HG03521 (cell line): ENCODE measurements at regions not wholly inside any gene's neighbourhood (a gene's known extent, or its start where the extent isn't known, plus 50 kb on each side); places are given as distances from the start of the nearest gene placed in this dataset.
"Not testable (repeated sequence)": the region's sequence is repeated elsewhere in the genome, so short reads cannot be mapped to it uniquely, and the experiment has no call there.

Experiments used
- ATAC-seq: cut with Tn5 transposase; IDR thresholded peaks from one replicate; pipeline ENCODE4 v1.9.1; 2021; ENCODE audit warnings: mild to moderate bottlenecking, moderate library complexity; ENCODE audit not compliant: unreplicated experiment

DNA sequence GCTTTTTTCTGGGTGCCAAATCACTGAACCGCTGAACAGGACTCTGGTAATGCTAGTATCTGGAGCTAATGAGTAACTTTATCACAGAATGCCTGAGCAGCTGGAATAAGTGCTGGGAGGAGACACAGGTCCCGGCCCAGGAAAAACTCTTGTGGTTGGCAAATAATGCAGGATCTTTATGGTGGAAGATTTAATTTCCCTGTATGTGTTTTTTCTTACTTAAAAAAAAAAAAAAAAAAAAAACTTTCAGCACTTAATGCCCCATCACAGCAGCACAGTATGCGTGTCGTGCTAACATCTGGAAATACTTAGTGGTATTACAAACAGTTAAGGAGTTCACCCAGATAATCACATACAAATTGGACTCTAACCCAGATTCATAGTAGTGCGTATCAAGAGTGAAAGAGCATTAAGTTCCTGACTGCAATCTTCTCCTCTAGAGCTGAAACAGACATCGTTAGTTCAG lies 220.7 kb downstream of the TOMM20 start:
- ATAC-seq: no peak

- no peak for ATAC-seq
Measured at GRCh38 chr1:234907208-234907939, 221.3 kb downstream of the TOMM20 start.

DNA sequence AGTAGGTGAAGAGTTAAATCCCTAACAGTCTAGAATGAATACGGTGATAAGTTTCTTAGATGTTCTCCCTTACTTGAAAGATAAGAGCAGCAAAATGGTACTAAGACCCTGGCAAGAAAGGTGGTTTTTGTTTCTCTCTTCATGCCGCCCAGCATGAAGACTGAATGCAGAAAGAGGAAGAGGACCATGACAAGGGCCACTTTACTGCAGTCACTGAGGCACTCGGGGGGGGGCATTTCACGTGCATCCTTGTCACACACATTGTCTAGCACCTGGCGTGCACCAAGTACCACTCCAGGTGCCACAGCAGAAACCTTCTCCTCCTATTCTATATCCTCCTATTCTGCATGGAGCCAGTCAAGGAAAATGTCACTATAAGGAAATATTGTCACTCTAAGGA lies 222.0 kb downstream of the TOMM20 start:
- no peak for ATAC-seq

DNA sequence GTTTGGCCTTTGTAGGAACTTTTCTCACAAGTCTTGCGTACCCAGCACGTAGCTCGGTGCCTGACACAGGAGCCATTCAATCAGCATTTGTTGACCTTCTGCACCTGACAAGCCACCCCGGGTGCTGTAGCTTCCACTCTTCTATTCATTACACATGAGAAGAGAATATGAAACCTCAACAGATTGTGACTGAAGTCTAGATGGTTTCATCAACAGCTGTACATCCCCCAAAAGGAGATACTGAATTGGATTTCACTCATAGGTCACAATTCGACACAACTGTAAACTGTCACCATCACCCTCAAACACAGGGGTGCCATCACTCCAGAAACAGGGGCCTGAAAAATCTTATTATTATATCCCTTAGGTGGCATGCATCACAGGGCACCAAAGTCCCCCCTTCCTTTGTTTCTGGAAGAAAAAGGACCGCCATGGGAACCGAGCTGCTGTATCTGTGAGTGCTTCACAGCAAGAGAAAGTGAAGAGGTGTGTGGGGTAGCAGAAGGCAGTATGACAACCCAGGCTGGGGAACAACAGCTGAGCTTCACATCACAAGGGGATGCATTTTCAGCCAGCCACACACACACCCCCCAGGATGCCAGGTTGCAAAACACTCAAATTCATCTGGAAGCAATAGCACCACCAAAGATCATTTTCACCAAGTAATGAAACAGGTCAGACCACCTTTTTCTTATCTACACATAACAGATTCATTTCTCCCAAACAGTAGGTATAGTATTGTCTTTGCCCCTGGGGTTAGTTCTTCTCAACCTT lies 225.7 kb downstream of the TOMM20 start:
- no peak for ATAC-seq

DNA sequence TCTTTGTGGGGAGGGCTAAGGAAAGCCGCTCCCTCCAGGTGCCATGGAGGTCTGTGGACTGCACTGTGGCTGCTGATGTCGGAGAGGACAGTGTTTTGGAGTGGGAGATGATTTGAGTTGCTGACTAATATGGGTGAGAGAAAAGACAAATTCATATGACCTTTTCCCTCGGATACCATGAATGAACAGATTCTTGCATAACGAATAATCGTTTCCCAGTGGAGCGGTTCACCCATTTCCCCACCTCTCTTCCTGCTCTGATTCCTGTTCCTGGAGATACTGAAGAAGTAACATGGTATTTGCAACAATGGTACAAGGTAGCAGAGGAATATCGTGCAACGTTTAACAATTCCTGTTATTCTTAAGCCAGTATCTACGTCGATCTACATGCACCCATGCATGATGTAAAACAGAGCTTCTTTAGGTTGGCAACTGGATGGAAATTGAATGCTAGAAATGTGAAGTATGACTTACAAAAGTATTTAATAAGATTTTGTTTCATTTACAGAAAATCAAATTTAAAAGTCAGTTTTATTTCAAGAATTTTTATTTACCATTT lies 227.1 kb downstream of the TOMM20 start:
- ATAC-seq: no peak

DNA sequence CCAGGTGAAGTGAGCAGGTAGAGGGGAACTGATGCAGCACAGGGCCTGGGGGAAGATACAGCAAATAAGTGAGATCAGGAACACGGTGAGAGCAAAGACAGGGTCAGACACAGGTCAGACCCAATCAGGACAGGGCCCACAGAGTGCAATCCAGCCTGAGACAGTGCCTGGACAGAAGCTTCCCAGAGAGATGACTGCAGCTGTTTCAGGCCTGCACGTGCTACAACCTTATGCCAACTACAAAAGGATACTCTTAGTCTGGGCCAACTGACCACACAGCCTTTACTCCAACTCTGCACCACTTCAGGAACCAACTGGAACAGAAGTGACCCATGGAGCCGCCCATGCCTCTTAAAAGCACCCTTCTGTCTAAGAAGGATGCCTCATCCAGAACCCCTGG lies 228.0 kb downstream of the TOMM20 start:
- ATAC-seq: no peak

GRCh38 chr1:234899730-234900072 lies 228.9 kb downstream of the TOMM20 start:
- ATAC-seq: no peak

DNA sequence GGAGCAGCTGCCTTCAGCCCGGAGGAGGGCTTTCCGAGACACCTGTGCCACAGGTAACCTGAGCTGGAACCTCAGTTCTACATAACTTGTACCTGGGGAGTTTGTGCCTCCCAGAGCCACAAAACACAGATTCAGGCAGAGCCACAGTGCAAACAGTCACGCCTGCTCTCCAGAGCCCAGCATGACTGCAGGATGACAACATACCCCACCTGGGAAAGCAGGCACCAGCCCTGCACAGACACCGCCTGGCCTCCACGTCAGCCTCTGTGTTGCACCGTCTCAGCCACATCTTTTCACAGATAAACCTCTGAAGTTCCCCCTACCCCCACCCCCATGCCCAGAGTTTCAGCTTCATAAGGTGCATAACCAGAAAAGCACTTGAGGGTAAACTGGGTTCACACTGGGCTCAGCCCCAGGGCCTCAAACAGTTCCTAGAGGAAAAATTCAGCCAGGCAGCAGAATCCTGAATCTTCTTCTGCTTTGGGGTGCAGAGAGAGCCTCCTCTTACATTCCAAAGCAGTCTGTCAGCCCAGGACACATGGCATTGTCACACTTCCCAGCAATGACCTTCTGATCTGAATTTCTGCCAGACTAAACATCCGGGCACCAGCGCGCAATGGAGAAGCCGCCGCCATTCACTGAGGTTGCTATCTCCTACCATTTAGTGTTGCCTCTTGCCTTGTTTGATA lies 229.5 kb downstream of the TOMM20 start:
- ATAC-seq: no peak

DNA sequence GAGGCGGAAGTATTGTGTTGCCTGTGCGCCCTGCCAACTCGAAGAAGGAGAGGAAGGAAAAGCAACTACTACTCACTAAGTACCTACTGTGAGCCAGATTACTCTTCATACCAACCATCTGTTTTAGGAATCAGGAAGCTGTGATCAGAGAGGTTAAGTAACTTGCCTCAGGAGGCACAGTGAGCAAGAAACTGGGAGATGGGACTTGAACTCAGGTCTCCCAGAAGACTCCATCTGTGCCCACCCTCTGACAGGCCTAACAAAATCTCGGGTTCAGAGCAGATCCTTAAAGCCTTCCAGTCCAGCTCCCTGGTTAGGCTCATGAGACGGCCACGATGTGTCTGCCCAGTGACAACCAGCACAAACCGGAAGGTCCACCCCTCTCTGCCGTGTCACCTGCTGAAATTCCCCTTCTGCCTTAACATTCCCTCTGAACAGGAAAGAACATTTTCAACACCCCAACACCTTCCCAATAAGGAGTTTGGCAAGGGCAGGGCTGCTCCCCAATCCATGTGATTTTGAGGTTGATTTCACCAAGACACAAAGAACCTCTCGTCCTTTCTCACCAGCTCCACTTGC lies 230.1 kb downstream of the TOMM20 start:
- no peak for ATAC-seq

DNA sequence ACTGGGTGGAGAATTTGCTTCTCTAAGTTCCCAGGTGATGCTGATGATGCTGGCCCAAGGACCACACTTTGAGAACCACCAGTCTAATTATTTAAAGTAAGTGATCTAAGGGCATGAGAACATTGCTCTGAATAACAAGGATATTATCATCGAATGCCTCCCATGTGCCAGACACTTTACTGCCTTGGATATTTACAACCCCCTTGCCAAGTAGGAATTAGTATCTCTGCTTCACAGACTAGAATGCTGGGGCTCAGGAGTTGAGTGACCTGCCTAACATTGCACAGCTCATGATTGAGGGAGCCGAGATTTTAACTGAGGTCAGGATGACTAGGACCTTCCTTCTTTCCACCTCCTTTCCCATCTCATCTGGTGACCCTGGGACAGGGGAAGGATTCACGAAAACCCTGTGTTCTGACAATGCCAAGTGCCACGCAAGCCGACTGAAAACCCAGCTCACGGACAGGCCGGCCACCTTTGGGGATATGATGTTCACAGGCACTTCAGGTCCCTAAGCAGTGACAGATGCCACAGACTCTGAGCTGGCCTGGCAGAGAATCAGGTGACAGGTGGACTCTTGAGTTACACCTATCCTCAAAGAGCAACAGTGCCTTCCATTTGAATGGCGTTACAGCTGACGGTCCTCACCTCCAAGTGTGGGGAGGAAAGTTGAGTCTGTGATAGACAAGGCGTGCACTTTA lies 230.7 kb downstream of the TOMM20 start:
- no peak for ATAC-seq

GRCh38 chr1:234897390-234897749 lies 231.3 kb downstream of the TOMM20 start:
- no peak for ATAC-seq

GRCh38 chr1:234896477-234897389 lies 231.9 kb downstream of the TOMM20 start:
- no peak for ATAC-seq

- no peak for ATAC-seq
Measured at GRCh38 chr1:234893725-234894630, 234.7 kb downstream of the TOMM20 start.

DNA sequence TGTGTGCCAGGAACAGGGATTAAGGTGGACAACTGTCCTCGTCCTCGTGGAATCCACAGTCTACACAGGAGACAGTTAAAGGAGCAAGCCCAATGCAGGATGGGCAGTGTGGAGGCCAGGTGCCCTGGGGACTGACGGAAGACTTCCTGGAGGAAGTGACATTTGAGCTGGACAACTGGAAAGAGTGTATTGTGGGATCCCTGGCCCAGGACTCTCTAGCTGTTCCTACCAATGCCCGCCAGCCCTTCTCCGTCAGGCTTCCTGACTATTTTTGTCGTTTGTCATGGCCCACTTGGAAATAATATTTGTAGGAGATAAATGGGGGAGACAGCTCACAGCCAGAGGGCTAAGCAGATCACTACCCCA lies 235.3 kb downstream of the TOMM20 start:
- no peak for ATAC-seq

GRCh38 chr1:234892642-234893041 lies 236.0 kb downstream of the TOMM20 start:
- ATAC-seq: no peak

DNA sequence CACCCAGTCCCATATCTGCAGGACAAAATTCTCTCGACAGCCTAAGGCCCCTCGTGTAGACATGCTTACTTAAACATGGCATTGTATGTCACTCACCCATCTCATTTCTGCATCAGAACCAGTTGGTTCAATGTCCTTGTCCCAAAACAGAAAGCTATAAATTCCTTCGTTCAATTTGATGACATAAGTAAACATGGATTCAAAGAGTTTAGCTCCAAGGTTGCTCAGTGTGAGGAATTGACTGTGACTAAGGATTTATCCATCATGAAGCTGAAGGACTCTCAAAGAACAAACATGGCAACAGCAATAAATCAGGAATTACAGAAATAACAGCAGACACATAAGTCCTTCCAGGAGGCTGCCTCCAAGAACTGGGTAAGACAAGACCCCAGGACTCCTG lies 237.2 kb downstream of the TOMM20 start:
- ATAC-seq: no peak

DNA sequence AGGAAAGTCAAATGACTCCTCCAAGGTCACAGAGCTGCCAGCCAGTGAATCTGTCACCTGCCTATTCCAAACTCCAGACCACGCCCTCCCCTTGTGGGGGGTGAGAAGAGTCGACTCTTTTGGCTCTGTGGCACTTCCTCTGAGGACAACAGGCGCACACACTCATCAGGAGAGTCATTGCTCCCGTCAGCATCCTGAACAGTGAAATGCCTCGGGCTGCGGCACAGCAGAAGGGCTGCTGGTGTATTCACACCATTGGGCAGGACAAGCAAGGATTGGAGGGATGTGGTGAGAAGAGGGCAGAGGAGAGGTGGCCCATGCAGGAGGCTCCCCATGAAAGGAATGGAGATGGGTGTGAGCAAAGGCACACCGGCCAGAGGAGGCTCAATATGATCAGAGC lies 239.0 kb downstream of the TOMM20 start:
- no peak for ATAC-seq

GRCh38 chr1:234888247-234888646 lies 240.4 kb downstream of the TOMM20 start:
- ATAC-seq: not testable (repeated sequence)
